ENCODE measurements at regions not wholly inside any gene's neighbourhood (a gene's known extent, or its start where the extent isn't known, plus 50 kb on each side); places are given as distances from the start of the nearest gene placed in this dataset.

- Histone ChIP-seq H3K9ac (no peak overlapping the region), H3K9me3 (replicated peaks in 1 of 11) (no peaks in the 10 kb centered on the region), H3K4me2 (peak overlapping the region in 2 of 11 experiments; percentile 61 to 82; a peak in 2 of 22 replicates), H3K36me3 (no peaks in the 10 kb centered on the region), H3K4me1 (peaks cover 21 to 72% (median 27%) of the 10 kb centered on the region in 10 experiments; a peak in 19 of 20 replicates), H4K20me1 (no peaks in the 10 kb centered on the region), H3K27ac (no peak overlapping the region), H3K27me3 (no peaks in the 10 kb centered on the region), H3K4me3 (no peak overlapping the region)
- TF ChIP-seq Cebpa-rat (IDR thresholded peaks at IDR 0.05) = no peak
Observed at GRCh38 chr1:24987875-24988557, 57.9 kb upstream of the RUNX3 start.

DNA sequence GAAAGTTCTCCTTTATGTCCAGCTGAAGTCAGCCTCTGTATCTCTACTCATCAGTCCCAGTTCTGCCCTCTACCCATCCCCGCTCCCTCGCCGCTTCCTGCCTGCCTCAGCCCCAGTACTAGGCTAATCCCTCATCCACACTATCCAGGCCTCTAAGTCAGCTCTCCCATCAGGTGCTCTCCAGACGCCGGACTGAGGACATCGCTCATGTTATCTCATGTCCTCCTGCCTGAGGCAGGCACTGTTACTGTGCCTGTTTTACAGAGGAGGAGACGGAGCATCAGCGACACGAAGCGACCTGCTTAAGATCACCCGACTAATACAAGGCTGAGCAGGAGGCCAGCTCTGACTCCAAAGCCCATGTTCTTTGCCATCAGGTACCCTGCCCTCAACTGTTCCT is 57.3 kb upstream of the RUNX3 start:
- H3K4me1 ChIP-seq = peaks cover 17 to 66% (median 21%) of the 10 kb centered on the region in 10 experiments; a peak in 18 of 20 replicates
- H3K9me3 ChIP-seq (replicated peaks in 1 of 11) = no peaks in the 10 kb centered on the region
- no peak overlapping the region; a peak in 1 of 22 replicates for H3K9ac ChIP-seq
- no peaks in the 10 kb centered on the region for H3K36me3 ChIP-seq
- H3K27ac ChIP-seq = no peak overlapping the region
- peak overlapping the region in 3 of 11 experiments; percentile 13 to 82 (median 61); a peak in 4 of 22 replicates for H3K4me2 ChIP-seq
- H3K4me3 ChIP-seq = no peak overlapping the region
- H3K27me3 ChIP-seq = no peaks in the 10 kb centered on the region
- no peaks in the 10 kb centered on the region for H4K20me1 ChIP-seq
- no peak for TF ChIP-seq Cebpa-rat (IDR thresholded peaks at IDR 0.05)

GRCh38 chr1:24986372-24986965 is 56.4 kb upstream of the RUNX3 start:
- Histone ChIP-seq H3K27ac (peak overlapping the region in 1 of 11 experiments; percentile 11; a peak in 3 of 22 replicates), H3K4me1 (peaks cover 9 to 57% (median 14%) of the 10 kb centered on the region in 10 experiments; a peak in 18 of 20 replicates), H3K9me3 (replicated peaks in 1 of 11) (no peaks in the 10 kb centered on the region), H3K4me2 (peak overlapping the region in 3 of 11 experiments; percentile 13 to 82 (median 61); a peak in 5 of 22 replicates), H3K9ac (peak overlapping the region in 1 of 11 experiments; percentile 26; a peak in 2 of 22 replicates), H3K36me3 (no peaks in the 10 kb centered on the region), H3K27me3 (no peaks in the 10 kb centered on the region), H4K20me1 (no peaks in the 10 kb centered on the region), H3K4me3 (no peak overlapping the region)
- TF ChIP-seq Cebpa-rat (IDR thresholded peaks at IDR 0.05) = no peak

- Histone ChIP-seq H3K27ac (no peak overlapping the region), H3K4me3 (no peak overlapping the region), H3K9me3 (replicated peaks in 1 of 11) (no peaks in the 10 kb centered on the region), H3K4me2 (peak overlapping the region in 3 of 11 experiments; percentile 13 to 82 (median 61); a peak in 5 of 22 replicates), H4K20me1 (no peaks in the 10 kb centered on the region), H3K4me1 (peaks cover 2 to 49% (median 11%) of the 10 kb centered on the region in 10 experiments; a peak in 18 of 20 replicates), H3K9ac (no peak overlapping the region), H3K36me3 (no peaks in the 10 kb centered on the region), H3K27me3 (no peaks in the 10 kb centered on the region)
- no peak for TF ChIP-seq Cebpa-rat (IDR thresholded peaks at IDR 0.05)
Observed at GRCh38 chr1:24985737-24986136, 55.7 kb upstream of the RUNX3 start.

DNA sequence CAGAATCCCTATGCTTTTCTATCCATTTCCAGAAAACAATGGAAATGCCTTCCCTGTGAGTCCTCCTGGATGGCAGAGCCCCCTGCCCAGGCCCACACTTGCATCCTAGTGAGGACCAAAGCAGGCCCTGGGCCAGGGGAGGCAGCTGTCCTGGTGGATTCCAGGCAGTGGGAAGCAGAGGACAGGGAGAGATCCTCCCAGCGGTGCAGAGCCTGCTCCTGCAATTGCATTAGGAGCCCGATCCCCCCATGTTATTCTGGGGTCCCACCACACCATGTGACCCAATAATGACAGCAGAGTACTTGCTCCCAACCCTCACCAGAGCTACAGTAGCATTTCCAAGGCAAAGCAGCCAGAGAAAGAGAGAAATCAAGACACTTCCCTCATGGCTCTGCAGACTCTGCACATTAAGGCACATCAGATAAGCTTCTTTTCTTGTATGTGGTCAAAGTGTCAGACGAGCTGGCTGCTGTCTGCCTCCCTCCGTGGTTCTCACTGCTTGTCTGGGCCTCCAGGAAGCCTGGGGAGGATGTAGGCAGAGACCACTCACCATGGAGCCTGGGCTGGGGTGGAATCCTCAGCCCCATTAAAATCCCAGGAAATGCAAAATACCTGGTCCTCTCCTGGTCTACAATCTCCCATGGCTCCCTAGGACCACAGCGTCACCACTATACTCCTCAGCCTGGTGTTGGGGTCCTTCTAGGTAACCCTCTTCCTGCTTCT is 54.9 kb upstream of the RUNX3 start:
- Histone ChIP-seq H3K27ac (no peak overlapping the region), H3K4me2 (peak overlapping the region in 2 of 11 experiments; percentile 61 to 82; a peak in 4 of 22 replicates), H3K4me1 (peaks cover 0 to 42% (median 8%) of the 10 kb centered on the region in 10 experiments; a peak in 12 of 20 replicates), H3K4me3 (no peak overlapping the region), H3K9me3 (replicated peaks in 1 of 11) (no peaks in the 10 kb centered on the region), H4K20me1 (no peaks in the 10 kb centered on the region), H3K9ac (no peak overlapping the region), H3K27me3 (no peaks in the 10 kb centered on the region), H3K36me3 (no peaks in the 10 kb centered on the region)
- TF ChIP-seq Cebpa-rat (IDR thresholded peaks at IDR 0.05) = no peak

DNA sequence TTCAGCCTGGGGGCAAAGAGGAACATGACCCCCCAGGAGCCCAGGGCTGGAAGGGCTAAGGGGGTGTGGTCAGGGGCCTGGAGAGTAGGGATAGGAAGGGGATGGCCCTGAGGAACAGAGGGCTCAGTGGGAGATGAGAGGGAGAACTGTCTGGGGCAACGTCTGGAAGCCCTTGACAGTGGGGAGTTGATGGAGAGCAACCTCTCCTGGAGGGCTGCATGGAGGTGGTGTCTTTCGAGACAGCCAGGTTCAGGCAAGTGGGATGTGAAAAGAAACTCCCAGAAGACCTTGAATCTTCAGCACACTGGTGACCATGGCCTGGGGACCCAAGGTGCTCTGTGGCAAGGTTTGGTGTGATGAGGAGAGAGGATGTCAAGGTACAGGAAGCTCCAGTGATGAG is 54.2 kb upstream of the RUNX3 start:
- peak overlapping the region in 1 of 11 experiments; percentile 82; a peak in 3 of 22 replicates for H3K4me2 ChIP-seq
- peaks cover 0 to 4% (median 2%) of the 10 kb centered on the region in 11 experiments; a peak in 9 of 22 replicates for H3K9me3 ChIP-seq (replicated peaks in 1 of 11)
- H3K27me3 ChIP-seq = no peaks in the 10 kb centered on the region
- no peak overlapping the region for H3K9ac ChIP-seq
- H3K4me3 ChIP-seq = no peak overlapping the region
- peaks cover 0 to 38% (median 8%) of the 10 kb centered on the region in 10 experiments; a peak in 12 of 20 replicates for H3K4me1 ChIP-seq
- TF ChIP-seq Cebpa-rat (IDR thresholded peaks at IDR 0.05) = no peak
- no peak overlapping the region for H3K27ac ChIP-seq
- no peaks in the 10 kb centered on the region for H3K36me3 ChIP-seq
- H4K20me1 ChIP-seq = no peaks in the 10 kb centered on the region

GRCh38 chr1:24983006-24983680 is 53.1 kb upstream of the RUNX3 start:
- Histone ChIP-seq H3K4me3 (no peak overlapping the region), H3K4me2 (no peak overlapping the region), H3K4me1 (peaks cover 0 to 49% (median 8%) of the 10 kb centered on the region in 10 experiments; a peak in 12 of 20 replicates), H4K20me1 (no peaks in the 10 kb centered on the region), H3K36me3 (no peaks in the 10 kb centered on the region), H3K9ac (no peak overlapping the region), H3K27ac (no peak overlapping the region), H3K9me3 (replicated peaks in 1 of 11) (peaks cover 5 to 11% (median 10%) of the 10 kb centered on the region in 11 experiments; a peak in 11 of 22 replicates), H3K27me3 (no peaks in the 10 kb centered on the region)
- TF ChIP-seq Cebpa-rat (IDR thresholded peaks at IDR 0.05) = no peak

GRCh38 chr1:24981631-24982005 is 51.5 kb upstream of the RUNX3 start:
- Histone ChIP-seq H3K27ac (no peak overlapping the region), H3K36me3 (no peaks in the 10 kb centered on the region), H3K4me1 (peaks cover 0 to 38% (median 8%) of the 10 kb centered on the region in 10 experiments; a peak in 12 of 20 replicates), H3K9ac (0 out of 22 replicates have a peak overlapping the region, but pooled peaks of 1 of the 11 experiments have one; percentile 17), H3K4me3 (no peak overlapping the region), H3K27me3 (no peaks in the 10 kb centered on the region), H4K20me1 (no peaks in the 10 kb centered on the region), H3K4me2 (peak overlapping the region in 3 of 11 experiments; percentile 7 to 32 (median 30); a peak in 3 of 22 replicates), H3K9me3 (replicated peaks in 1 of 11) (peaks cover 14 to 26% (median 20%) of the 10 kb centered on the region in 11 experiments)
- TF ChIP-seq Cebpa-rat (IDR thresholded peaks at IDR 0.05) = no peak

All from BLaER1 treated with 17β-estradiol and CSF1 and Interleukin-3, amounts not matched to agents 10 nM and 100 nM (cell line).